GM12865 (cell line): ENCODE measurements at regions not wholly inside any gene's neighbourhood (a gene's known extent, or its start where the extent isn't known, plus 50 kb on each side); places are given as distances from the start of the nearest gene placed in this dataset.

ENCODE experiments used
- DNase-seq: peaks from one replicate; pipeline ENCODE4 v3.0.0; 2010; ENCODE audit warnings: low read depth
- H3K4me3 ChIP-seq: 2 replicates; pipeline ENCODE4 v1.5.1; 2011; ENCODE audit warnings: mild to moderate bottlenecking, low read depth, low read length, control low read depth
- CTCF ChIP-seq: IDR thresholded peaks from 2 replicates; pipeline ENCODE4 v1.5.1; 2011; ENCODE audit warnings: low read length, control low read depth, low read depth, inconsistent platforms; ENCODE audit not compliant: insufficient read depth; ENCODE audit errors: missing control alignments

- no peak for TF ChIP-seq CTCF
- no peak for DNase-seq
- H3K4me3 ChIP-seq: no peak overlapping the region
Observed at GRCh38 chr15:36483409-36483808, 96.0 kb upstream of the CDIN1 start.

GRCh38 chr15:36484038-36484778 is 95.2 kb upstream of the CDIN1 start:
- TF ChIP-seq CTCF: no peak
- no peak for DNase-seq
- H3K4me3 ChIP-seq: no peak overlapping the region

- DNase-seq: peak; percentile 8
- no peak overlapping the region for H3K4me3 ChIP-seq
- TF ChIP-seq CTCF: no peak
Observed at GRCh38 chr15:36491912-36492311, 87.5 kb upstream of the CDIN1 start.

GRCh38 chr15:36495456-36495991 is 83.9 kb upstream of the CDIN1 start:
- no peak for TF ChIP-seq CTCF
- DNase-seq: no peak
- H3K4me3 ChIP-seq: no peak overlapping the region

- peak; percentile 4 for DNase-seq
- no peak for TF ChIP-seq CTCF
Observed at GRCh38 chr15:36497901-36498300, 81.5 kb upstream of the CDIN1 start.

GRCh38 chr15:36498401-36498800 is 81.0 kb upstream of the CDIN1 start:
- DNase-seq: no peak
- H3K4me3 ChIP-seq: no peak overlapping the region

More at GRCh38 chr15:36497901-36498300, 81.5 kb upstream of the CDIN1 start:
- H3K4me3 ChIP-seq: no peak overlapping the region

More at GRCh38 chr15:36498401-36498800, 81.0 kb upstream of the CDIN1 start:
- no peak for TF ChIP-seq CTCF
